Stimulated activated memory B cell treated with anti-CD40 and anti-IgM and Interleukin-4, amounts not matched to agents 10 μg/mL and 1 μg/mL and 100 μg/mL, for 72 hours (primary cell): ENCODE measurements at regions not wholly inside any gene's neighbourhood (a gene's known extent, or its start where the extent isn't known, plus 50 kb on each side); places are given as distances from the start of the nearest gene placed in this dataset.

Experiments
- ATAC-seq: fragments of 150-1000 bp; cut with Tn5 transposase; 2 replicates; pipeline ENCODE4 v1.10.0; 2021
- H3K27ac Mint-ChIP-seq: one replicate; pipeline ENCODE4 v1.8.0; 2022; ENCODE audit warnings: mild to moderate bottlenecking, mixed read lengths
- H3K27me3 Mint-ChIP-seq: one replicate; pipeline ENCODE4 v1.8.0; 2022; ENCODE audit warnings: mixed read lengths
- H3K36me3 Mint-ChIP-seq: one replicate; pipeline ENCODE4 v1.8.0; 2022; ENCODE audit warnings: mixed read lengths
- H3K4me1 Mint-ChIP-seq: one replicate; pipeline ENCODE4 v1.8.0; 2022; ENCODE audit warnings: mixed read lengths
- H3K4me3 Mint-ChIP-seq: one replicate; pipeline ENCODE4 v1.8.0; 2022; ENCODE audit warnings: mild to moderate bottlenecking, moderate library complexity, mixed read lengths
- H3K9me3 Mint-ChIP-seq: one replicate; pipeline ENCODE4 v1.8.0; 2022; ENCODE audit warnings: mixed read lengths

- no peak for ATAC-seq
Measured at GRCh38 chr11:15560689-15561467, 446.2 kb downstream of the INSC start.

GRCh38 chr11:15562230-15562629 lies 447.5 kb downstream of the INSC start:
- Mint-ChIP-seq H3K27me3 (no peaks in the 10 kb centered on the region), H3K36me3 (no peaks in the 10 kb centered on the region), H3K4me1 (no peaks in the 10 kb centered on the region), H3K9me3 (peaks cover 7% of the 10 kb centered on the region), H3K4me3 (no peak overlapping the region), H3K27ac (no peak overlapping the region)
- no peak for ATAC-seq

More at GRCh38 chr11:15560689-15561467, 446.2 kb downstream of the INSC start:
- Mint-ChIP-seq H3K27ac (no peak overlapping the region), H3K27me3 (no peaks in the 10 kb centered on the region), H3K4me3 (no peak overlapping the region), H3K9me3 (peaks cover 5% of the 10 kb centered on the region), H3K4me1 (no peaks in the 10 kb centered on the region), H3K36me3 (no peaks in the 10 kb centered on the region)

GRCh38 chr11:15563054-15563453 lies 448.3 kb downstream of the INSC start:
- H3K4me1 Mint-ChIP-seq, result no peaks in the 10 kb centered on the region
- H3K27ac Mint-ChIP-seq, result no peak overlapping the region
- no peak overlapping the region for H3K4me3 Mint-ChIP-seq
- H3K9me3 Mint-ChIP-seq, result peaks cover 8% of the 10 kb centered on the region
- no peaks in the 10 kb centered on the region for H3K36me3 Mint-ChIP-seq
- H3K27me3 Mint-ChIP-seq, result no peaks in the 10 kb centered on the region
- ATAC-seq, result no peak

GRCh38 chr11:15565880-15566279 lies 451.2 kb downstream of the INSC start:
- H3K36me3 Mint-ChIP-seq, result no peaks in the 10 kb centered on the region
- H3K4me3 Mint-ChIP-seq, result no peak overlapping the region
- H3K27me3 Mint-ChIP-seq, result no peaks in the 10 kb centered on the region
- no peaks in the 10 kb centered on the region for H3K4me1 Mint-ChIP-seq
- no peak overlapping the region for H3K27ac Mint-ChIP-seq
- ATAC-seq, result no peak
- H3K9me3 Mint-ChIP-seq, result peaks cover 4% of the 10 kb centered on the region

GRCh38 chr11:15568440-15568839 lies 453.7 kb downstream of the INSC start:
- ATAC-seq, result no peak
- no peaks in the 10 kb centered on the region for H3K4me1 Mint-ChIP-seq
- no peaks in the 10 kb centered on the region for H3K36me3 Mint-ChIP-seq
- H3K9me3 Mint-ChIP-seq, result peaks cover 4% of the 10 kb centered on the region
- H3K27ac Mint-ChIP-seq, result no peak overlapping the region
- H3K27me3 Mint-ChIP-seq, result no peaks in the 10 kb centered on the region
- no peak overlapping the region for H3K4me3 Mint-ChIP-seq

GRCh38 chr11:15569305-15570025 lies 454.7 kb downstream of the INSC start:
- Mint-ChIP-seq H3K4me3 (no peak overlapping the region), H3K27me3 (no peaks in the 10 kb centered on the region), H3K9me3 (peaks cover 4% of the 10 kb centered on the region), H3K4me1 (no peaks in the 10 kb centered on the region), H3K36me3 (no peaks in the 10 kb centered on the region), H3K27ac (no peak overlapping the region)
- ATAC-seq, result no peak

- Mint-ChIP-seq H3K27ac (no peak overlapping the region), H3K4me1 (no peaks in the 10 kb centered on the region), H3K9me3 (no peaks in the 10 kb centered on the region), H3K27me3 (no peaks in the 10 kb centered on the region), H3K4me3 (no peak overlapping the region), H3K36me3 (no peaks in the 10 kb centered on the region)
- no peak for ATAC-seq
Measured at GRCh38 chr11:15575409-15575808, 460.7 kb downstream of the INSC start.

- ATAC-seq, result no peak
- H3K9me3 Mint-ChIP-seq, result no peaks in the 10 kb centered on the region
- H3K4me1 Mint-ChIP-seq, result no peaks in the 10 kb centered on the region
- H3K36me3 Mint-ChIP-seq, result no peaks in the 10 kb centered on the region
- H3K4me3 Mint-ChIP-seq, result no peak overlapping the region
- H3K27me3 Mint-ChIP-seq, result no peaks in the 10 kb centered on the region
- no peak overlapping the region for H3K27ac Mint-ChIP-seq
Measured at GRCh38 chr11:15576769-15577168, 462.0 kb downstream of the INSC start.

GRCh38 chr11:15577519-15577918 lies 462.8 kb downstream of the INSC start:
- Mint-ChIP-seq H3K9me3 (no peaks in the 10 kb centered on the region), H3K36me3 (no peaks in the 10 kb centered on the region), H3K4me3 (no peak overlapping the region), H3K27ac (no peak overlapping the region), H3K4me1 (no peaks in the 10 kb centered on the region), H3K27me3 (no peaks in the 10 kb centered on the region)
- ATAC-seq, result no peak

- no peaks in the 10 kb centered on the region for H3K36me3 Mint-ChIP-seq
- H3K4me1 Mint-ChIP-seq, result no peaks in the 10 kb centered on the region
- no peak overlapping the region for H3K27ac Mint-ChIP-seq
- no peak for ATAC-seq
- no peaks in the 10 kb centered on the region for H3K27me3 Mint-ChIP-seq
- H3K9me3 Mint-ChIP-seq, result no peaks in the 10 kb centered on the region
- H3K4me3 Mint-ChIP-seq, result no peak overlapping the region
Measured at GRCh38 chr11:15579287-15580001, 464.7 kb downstream of the INSC start.

GRCh38 chr11:15580056-15580774 lies 465.5 kb downstream of the INSC start:
- ATAC-seq, result no peak

GRCh38 chr11:15580775-15581095 lies 466.0 kb downstream of the INSC start:
- no peak for ATAC-seq
- Mint-ChIP-seq H3K4me3 (no peak overlapping the region), H3K27ac (no peak overlapping the region)

More at GRCh38 chr11:15580056-15580774, 465.5 kb downstream of the INSC start:
- Mint-ChIP-seq H3K27me3 (no peaks in the 10 kb centered on the region), H3K4me1 (no peaks in the 10 kb centered on the region), H3K27ac (no peak overlapping the region), H3K36me3 (no peaks in the 10 kb centered on the region), H3K4me3 (no peak overlapping the region), H3K9me3 (no peaks in the 10 kb centered on the region)

GRCh38 chr11:15584158-15584557 lies 469.4 kb downstream of the INSC start:
- H3K27me3 Mint-ChIP-seq, result no peaks in the 10 kb centered on the region
- no peak overlapping the region for H3K4me3 Mint-ChIP-seq
- H3K9me3 Mint-ChIP-seq, result peaks cover 2% of the 10 kb centered on the region
- no peak overlapping the region for H3K27ac Mint-ChIP-seq
- no peaks in the 10 kb centered on the region for H3K36me3 Mint-ChIP-seq
- ATAC-seq, result no peak
- no peaks in the 10 kb centered on the region for H3K4me1 Mint-ChIP-seq

More at GRCh38 chr11:15580775-15581095, 466.0 kb downstream of the INSC start:
- H3K9me3 Mint-ChIP-seq, result no peaks in the 10 kb centered on the region
- no peaks in the 10 kb centered on the region for H3K27me3 Mint-ChIP-seq
- no peaks in the 10 kb centered on the region for H3K36me3 Mint-ChIP-seq
- H3K4me1 Mint-ChIP-seq, result no peaks in the 10 kb centered on the region

- Mint-ChIP-seq H3K36me3 (no peaks in the 10 kb centered on the region), H3K27ac (no peak overlapping the region), H3K9me3 (peaks cover 2% of the 10 kb centered on the region), H3K4me1 (no peaks in the 10 kb centered on the region), H3K4me3 (no peak overlapping the region), H3K27me3 (no peaks in the 10 kb centered on the region)
- no peak for ATAC-seq
Measured at GRCh38 chr11:15585602-15586331, 471.0 kb downstream of the INSC start.
